HCT116 (cell line): ENCODE measurements at regions not wholly inside any gene's neighbourhood (a gene's known extent, or its start where the extent isn't known, plus 50 kb on each side); places are given as distances from the start of the nearest gene placed in this dataset.

Source experiments
- ATAC-seq: fragments of 200-7000 bp; cut with Tn5 transposase; 2 replicates; pipeline ENCODE4 v1.9.1; 2020; ENCODE audit warnings: mild to moderate bottlenecking, moderate library complexity
- BruUV-seq: library from RNA; stranded (reverse); fragments of 400-500 nt; replicated peaks from 2 replicates; lab custom pipeline; 2021; lab: Mats Ljungman, UMichigan
- CTCF ChIA-PET: fragments of 300-600 bp; sonication (Branson Sonifier 250); formaldehyde crosslinking; loops from one replicate; lab custom pipeline; 2021; ENCODE audit warnings: antibody characterized with exemption; lab: Charles Lee
- POLR2A ChIA-PET: fragments of 300-600, 350-600 bp; sonication (Branson Sonifier 250); formaldehyde crosslinking; loops from one replicate; lab custom pipeline; 2021; ENCODE audit warnings: antibody characterized with exemption; lab: Charles Lee
- RAD21 ChIA-PET, 2 experiments: fragments of 300-600 bp; sonication (Branson Sonifier 250); formaldehyde crosslinking; loops; one replicate each; lab custom pipeline; 2023; ENCODE audit warnings: low total read pairs in 2 of 2; ENCODE audit not compliant: uncharacterized antibody in 2 of 2, unreplicated experiment in 2 of 2, low non-redundant PET in 1 of 2; lab: Charles Lee
- DNase-seq: peaks from one replicate; pipeline ENCODE4 v3.0.0-alpha.2; 2010; ENCODE audit warnings: low read depth, low spot score
- H2AFZ ChIP-seq: fragments of 200-600 bp; shearing (Covaris generic), sonication (generic); 2 replicates; pipeline ENCODE4 v1.6.1; 2017; ENCODE audit warnings: low read depth, mixed run types, mixed read lengths, antibody characterized with exemption, low read length; ENCODE audit not compliant: poor library complexity, severe bottlenecking
- H3K27ac ChIP-seq: 2 replicates; pipeline ENCODE4 v1.5.1; 2012; ENCODE audit warnings: low read depth, low read length
- H3K27me3 ChIP-seq: fragments of 200-600 bp; sonication (generic); 2 replicates; pipeline ENCODE4 v1.6.1; 2016; ENCODE audit warnings: mixed run types, low read length, mixed read lengths; ENCODE audit not compliant: insufficient read depth
- H3K36me3 ChIP-seq, 2 experiments: fragments of 200-500 bp in 1 of 2; fragments of 200-600 bp in 1 of 2; sonication (Bioruptor generic) in 1 of 2; sonication (generic) in 1 of 2; 2 replicates each; pipeline versions ENCODE4 v1.5.1 to v1.6.1; 2014 to 2016; ENCODE audit warnings: low read length in 2 of 2, inconsistent platforms in 1 of 2, mixed read lengths in 1 of 2, mixed run types in 1 of 2; ENCODE audit not compliant: insufficient read depth in 2 of 2, control insufficient read depth in 1 of 2
- H3K4me1 ChIP-seq, 2 experiments: fragments of 200-600 bp in 1 of 2; sonication (generic) in 1 of 2; 2 replicates each; pipeline versions ENCODE4 v1.5.1 to v1.6.1; 2012 to 2017; ENCODE audit warnings: low read length in 2 of 2, inconsistent platforms in 1 of 2, mild to moderate bottlenecking in 1 of 2, mixed read lengths in 1 of 2, mixed run types in 1 of 2, moderate library complexity in 1 of 2; ENCODE audit not compliant: insufficient read depth in 2 of 2, control insufficient read depth in 1 of 2
- H3K4me2 ChIP-seq: fragments of 200-600 bp; sonication (generic); 2 replicates; pipeline ENCODE4 v1.6.1; 2017; ENCODE audit warnings: mixed run types, low read length, mixed read lengths
- H3K4me3 ChIP-seq, 2 experiments: fragments of 200-600 bp in 1 of 2; sonication (generic) in 1 of 2; replicated peaks in 1 of 2; 2 replicates each; pipeline ENCODE4 v1.5.1; 2011 to 2016; ENCODE audit warnings: low read length in 2 of 2, control low read depth in 1 of 2, low read depth in 1 of 2, mild to moderate bottlenecking in 1 of 2, mixed read lengths in 1 of 2, mixed run types in 1 of 2
- H3K79me2 ChIP-seq: fragments of 200-600 bp; sonication (generic); 2 replicates; pipeline ENCODE4 v1.6.1; 2017; ENCODE audit warnings: mild to moderate bottlenecking, mixed run types, low read length, moderate library complexity, mixed read lengths; ENCODE audit not compliant: insufficient read depth
- H3K9ac ChIP-seq: fragments of 200-600 bp; sonication (generic); 2 replicates; pipeline ENCODE4 v1.6.1; 2016; ENCODE audit warnings: low read length, mixed read lengths
- H3K9me2 ChIP-seq: fragments of 200-600 bp; sonication (generic), shearing (Covaris generic); 2 replicates; pipeline ENCODE4 v1.6.1; 2017; ENCODE audit warnings: mixed run types, mild to moderate bottlenecking, moderate library complexity; ENCODE audit not compliant: insufficient read depth
- H3K9me3 ChIP-seq, 2 experiments: fragments of 200-500 bp in 1 of 2; fragments of 200-600 bp in 1 of 2; sonication (Bioruptor generic) in 1 of 2; sonication (generic) in 1 of 2; 2 replicates each; pipeline ENCODE4 v1.6.1; 2014 to 2017; ENCODE audit warnings: low read length in 2 of 2, mixed read lengths in 2 of 2, inconsistent platforms in 1 of 2, low read depth in 1 of 2, mild to moderate bottlenecking in 1 of 2, mixed run types in 1 of 2, moderate library complexity in 1 of 2; ENCODE audit not compliant: control insufficient read depth in 1 of 2, insufficient read depth in 1 of 2
- H4K20me1 ChIP-seq: fragments of 200-600 bp; sonication (generic), shearing (Covaris generic); 2 replicates; pipeline ENCODE4 v1.6.1; 2017; ENCODE audit warnings: mixed run types, mild to moderate bottlenecking, moderate library complexity; ENCODE audit not compliant: insufficient read depth
- ATF3 ChIP-seq: IDR thresholded peaks from 2 replicates; pipeline ENCODE4 v1.6.1; 2012
- CBX3 ChIP-seq: IDR thresholded peaks from 2 replicates; pipeline ENCODE4 v1.6.1; 2012; ENCODE audit warnings: low read depth
- CEBPB ChIP-seq: IDR thresholded peaks from 2 replicates; pipeline ENCODE4 v1.6.1; 2012; ENCODE audit warnings: low read depth
- ELF1 ChIP-seq: IDR thresholded peaks from 2 replicates; pipeline ENCODE4 v1.6.1; 2012; ENCODE audit warnings: low read depth, borderline replicate concordance
- EZH2 ChIP-seq: fragments of 200-600 bp; sonication (generic); IDR thresholded peaks from 2 replicates; pipeline ENCODE4 v1.6.1; 2017; ENCODE audit warnings: antibody characterized with exemption, mixed run types
- EZH2phosphoT487 ChIP-seq: fragments of 200-600 bp; IDR thresholded peaks from 2 replicates; pipeline ENCODE4 v1.6.1; 2018; ENCODE audit warnings: antibody characterized with exemption, borderline replicate concordance
- MAX ChIP-seq: IDR thresholded peaks from 2 replicates; pipeline ENCODE4 v1.6.1; 2012
- POLR2A ChIP-seq: IDR thresholded peaks from 2 replicates; pipeline ENCODE4 v1.7.0; 2011; ENCODE audit warnings: borderline replicate concordance; ENCODE audit not compliant: insufficient read depth, insufficient read length; ENCODE audit errors: extremely low read depth
- REST ChIP-seq: IDR thresholded peaks from 2 replicates; pipeline ENCODE4 v1.6.1; 2012; ENCODE audit warnings: low read depth
- SIN3A ChIP-seq: IDR thresholded peaks from 2 replicates; pipeline ENCODE4 v1.6.1; 2012; ENCODE audit warnings: low read depth
- SP1 ChIP-seq: IDR thresholded peaks from 2 replicates; pipeline ENCODE4 v1.6.1; 2012; ENCODE audit warnings: low read depth
- TCF7L2 ChIP-seq: IDR thresholded peaks from 2 replicates; pipeline ENCODE4 v1.7.0; 2011; ENCODE audit warnings: borderline replicate concordance, inconsistent platforms; ENCODE audit not compliant: insufficient read depth, insufficient read length; ENCODE audit errors: extremely low read depth
- YY1 ChIP-seq: IDR thresholded peaks from 2 replicates; pipeline ENCODE4 v1.6.1; 2011; ENCODE audit warnings: low read length, low read depth, moderate library complexity, mild to moderate bottlenecking; ENCODE audit not compliant: insufficient replicate concordance; ENCODE audit errors: extremely low read depth
- ZFX ChIP-seq: fragments of 450-650 bp; IDR thresholded peaks from 2 replicates; pipeline ENCODE4 v1.6.1; 2017
- ZNF274 ChIP-seq: fragments of 200-500 bp; sonication (Bioruptor generic); IDR thresholded peaks from 2 replicates; pipeline ENCODE4 v1.6.1; 2014; ENCODE audit warnings: mild to moderate bottlenecking, low read depth, low read length, inconsistent platforms
- intact Hi-C: fragments of 100-400 bp; cut with micrococcal nuclease; formaldehyde crosslinking; loops from 2 replicates; pipeline ENCODE4 v1.10.0; 2022

- Histone ChIP-seq H3K9me3 (no peaks in the 10 kb centered on the region), H3K4me1 (no peaks in the 10 kb centered on the region), H2AFZ (no peak overlapping the region), H3K36me3 (no peaks in the 10 kb centered on the region), H3K4me2 (no peak overlapping the region), H3K9me2 (no peaks in the 10 kb centered on the region), H3K27me3 (no peaks in the 10 kb centered on the region), H3K4me3 (no peak overlapping the region), H3K79me2 (no peaks in the 10 kb centered on the region), H4K20me1 (no peaks in the 10 kb centered on the region), H3K27ac (no peak overlapping the region), H3K9ac (no peak overlapping the region)
- ChIA-PET POLR2A (no interaction called here), CTCF (no interaction called here), RAD21 (no interaction called here)
- BruUV-seq, result no TSS peak
- intact Hi-C loops, result no loop called here
- DNase-seq (no peak), ATAC-seq (no peak)
- TF ChIP-seq TCF7L2 (no peak), POLR2A (no peak), SP1 (no peak), MAX (no peak), REST (no peak), ZFX (no peak), ZNF274 (no peak), YY1 (no peak), ELF1 (no peak), EZH2 (no peak), ATF3 (no peak), EZH2phosphoT487 (no peak), SIN3A (no peak), CBX3 (no peak), CEBPB (no peak)
Observed at GRCh38 chr3:82177774-82178173, 416.3 kb upstream of the GBE1 start.
